H1 (cell line): ENCODE measurements at regions not wholly inside any gene's neighbourhood (a gene's known extent, or its start where the extent isn't known, plus 50 kb on each side); places are given as distances from the start of the nearest gene placed in this dataset.

Experiments used
- CTCF ChIA-PET: fragments of 300-600 bp; sonication (Branson Sonifier 250); formaldehyde crosslinking; loops from one replicate; lab custom pipeline; 2021; ENCODE audit not compliant: partially characterized antibody; lab: Charles Lee
- POLR2A ChIA-PET: fragments of 300-600 bp; sonication (Branson Sonifier 250); formaldehyde crosslinking; loops from one replicate; lab custom pipeline; 2021; ENCODE audit warnings: inconsistent platforms; ENCODE audit not compliant: partially characterized antibody; lab: Charles Lee
- DNase-seq, 2 experiments: peaks; one replicate each; pipeline versions ENCODE4 v3.0.0 to v3.0.0-alpha.2; 2010 to 2022; ENCODE audit warnings: low spot score in 2 of 2, low read depth in 1 of 2, mixed read lengths in 1 of 2
- FAIRE-seq: peaks from 2 replicates; lab custom pipeline; 2011; peaks lifted over from hg19 to GRCh38; lab: Jason Lieb, UNC
- H2AFZ ChIP-seq: 2 replicates; pipeline ENCODE4 v1.8.1; 2012; ENCODE audit warnings: low read length, inconsistent platforms
- H2AK5ac ChIP-seq: 2 replicates; pipeline ENCODE4 v1.6.1; 2013; ENCODE audit warnings: low read depth, low read length
- H2BK120ac ChIP-seq: replicated peaks from 2 replicates; pipeline ENCODE3; 2013; ENCODE audit warnings: low read depth, low read length, inconsistent platforms
- H2BK12ac ChIP-seq: 2 replicates; pipeline ENCODE4 v1.6.1; 2013; ENCODE audit warnings: low read depth, low read length
- H2BK15ac ChIP-seq: 2 replicates; pipeline ENCODE4 v1.6.1; 2013; ENCODE audit warnings: low read length
- H2BK20ac ChIP-seq: 2 replicates; pipeline ENCODE4 v1.6.1; 2013; ENCODE audit warnings: low read length
- H2BK5ac ChIP-seq: 2 replicates; pipeline ENCODE4 v1.6.1; 2013; ENCODE audit warnings: low read depth, low read length
- H3K14ac ChIP-seq: 2 replicates; pipeline ENCODE4 v1.6.1; 2013; ENCODE audit warnings: inconsistent platforms; ENCODE audit not compliant: insufficient read length
- H3K18ac ChIP-seq: 2 replicates; pipeline ENCODE4 v1.6.1; 2013; ENCODE audit warnings: low read length; ENCODE audit errors: extremely low read depth
- H3K23ac ChIP-seq: 2 replicates; pipeline ENCODE4 v1.6.1; 2013; ENCODE audit warnings: inconsistent platforms; ENCODE audit not compliant: insufficient read length
- H3K23me2 ChIP-seq: 2 replicates; pipeline ENCODE4 v1.6.1; 2013; ENCODE audit warnings: low read depth, low read length
- H3K27ac ChIP-seq: 2 replicates; pipeline ENCODE4 v1.6.1; 2011; ENCODE audit warnings: low read depth, low read length, inconsistent platforms
- H3K27me3 ChIP-seq, 4 experiments: replicated peaks in 1 of 4; 1 replicate in 1 of 4; 2 replicates in 3 of 4; pipeline versions ENCODE4 v1.6.1 to v1.8.1; 2011 to 2013; ENCODE audit warnings: low read length in 3 of 4, mild to moderate bottlenecking in 3 of 4, inconsistent platforms in 2 of 4, mixed read lengths in 2 of 4, moderate library complexity in 1 of 4; ENCODE audit not compliant: control insufficient read depth in 3 of 4, insufficient read depth in 3 of 4; ENCODE audit errors: extremely low read depth in 1 of 4
- H3K36me3 ChIP-seq, 4 experiments: 2 replicates each; pipeline versions ENCODE4 v1.6.1 to v1.8.1; 2011 to 2013; ENCODE audit warnings: mild to moderate bottlenecking in 4 of 4, low read length in 3 of 4, moderate library complexity in 2 of 4, control low read depth in 1 of 4, inconsistent platforms in 1 of 4; ENCODE audit not compliant: insufficient read depth in 4 of 4, control insufficient read depth in 2 of 4
- H3K4ac ChIP-seq: replicated peaks from 2 replicates; pipeline ENCODE3; 2013; ENCODE audit warnings: low read length, low read depth, mixed read lengths, inconsistent platforms; ENCODE audit not compliant: insufficient read length
- H3K4me1 ChIP-seq, 4 experiments: replicated peaks in 1 of 4; 1 replicate in 1 of 4; 2 replicates in 3 of 4; pipeline versions ENCODE4 v1.6.1 to v1.8.1; 2011 to 2013; ENCODE audit warnings: low read length in 3 of 4, inconsistent platforms in 2 of 4, mixed read lengths in 1 of 4; ENCODE audit not compliant: insufficient read depth in 4 of 4, control insufficient read depth in 3 of 4
- H3K4me2 ChIP-seq, 2 experiments: 2 replicates each; pipeline versions ENCODE4 v1.6.1 to v1.8.1; 2011 to 2013; ENCODE audit warnings: low read depth in 2 of 2, low read length in 2 of 2, control low read depth in 1 of 2, inconsistent platforms in 1 of 2, mild to moderate bottlenecking in 1 of 2; ENCODE audit not compliant: insufficient read depth in 1 of 2
- H3K4me3 ChIP-seq, 4 experiments: fragments of 200-600, 300-600 bp in 1 of 4; sonication (generic), shearing (Covaris generic), sonication (Bioruptor Twin) in 1 of 4; 2 replicates each; pipeline versions ENCODE4 v1.5.1 to v1.8.1; 2011 to 2016; ENCODE audit warnings: low read length in 4 of 4, low read depth in 3 of 4, control low read depth in 2 of 4, inconsistent platforms in 2 of 4, mild to moderate bottlenecking in 2 of 4, mixed read lengths in 1 of 4, moderate library complexity in 1 of 4; ENCODE audit not compliant: insufficient read depth in 2 of 4; ENCODE audit errors: extremely low read depth in 1 of 4
- H3K56ac ChIP-seq: replicated peaks from 2 replicates; pipeline ENCODE3; 2013; ENCODE audit warnings: low read depth, mild to moderate bottlenecking, mixed read lengths, low read length, inconsistent platforms; ENCODE audit not compliant: insufficient read length
- H3K79me1 ChIP-seq: 2 replicates; pipeline ENCODE4 v1.6.1; 2013; ENCODE audit warnings: low read depth, low read length, control low read depth
- H3K79me2 ChIP-seq, 2 experiments: 2 replicates each; pipeline versions ENCODE4 v1.6.1 to v1.8.1; 2012 to 2013; ENCODE audit warnings: low read length in 2 of 2, mild to moderate bottlenecking in 2 of 2, inconsistent platforms in 1 of 2; ENCODE audit not compliant: insufficient read depth in 2 of 2, control insufficient read depth in 1 of 2
- H3K9ac ChIP-seq, 4 experiments: replicated peaks in 1 of 4; 1 replicate in 1 of 4; 2 replicates in 3 of 4; pipeline versions ENCODE4 v1.6.1 to v1.8.1; 2011 to 2013; ENCODE audit warnings: low read depth in 3 of 4, low read length in 3 of 4, control low read depth in 2 of 4, mild to moderate bottlenecking in 2 of 4, moderate library complexity in 2 of 4, inconsistent platforms in 1 of 4; ENCODE audit errors: extremely low read depth in 1 of 4
- H3K9me3 ChIP-seq, 2 experiments: 2 replicates each; pipeline versions ENCODE4 v1.6.1 to v1.8.1; 2012 to 2013; ENCODE audit warnings: mild to moderate bottlenecking in 2 of 2, moderate library complexity in 2 of 2, control low read depth in 1 of 2, inconsistent platforms in 1 of 2, low read depth in 1 of 2, low read length in 1 of 2, mixed read lengths in 1 of 2; ENCODE audit not compliant: insufficient read depth in 2 of 2
- H4K20me1 ChIP-seq, 2 experiments: replicated peaks in 1 of 2; 2 replicates each; pipeline versions ENCODE3 to v1.8.1; 2011 to 2013; ENCODE audit warnings: inconsistent platforms in 2 of 2, low read length in 2 of 2, mild to moderate bottlenecking in 1 of 2; ENCODE audit not compliant: insufficient read depth in 2 of 2, control insufficient read depth in 1 of 2
- H4K5ac ChIP-seq: 2 replicates; pipeline ENCODE4 v1.6.1; 2013; ENCODE audit warnings: low read length, low read depth, mixed read lengths, inconsistent platforms; ENCODE audit not compliant: insufficient read length
- H4K8ac ChIP-seq: 2 replicates; pipeline ENCODE4 v1.8.0; 2013; ENCODE audit warnings: mild to moderate bottlenecking, moderate library complexity, low read length, inconsistent platforms; ENCODE audit not compliant: insufficient read depth; ENCODE audit errors: extremely low read depth
- H4K91ac ChIP-seq: replicated peaks from 2 replicates; pipeline ENCODE3; 2013; ENCODE audit warnings: low read length, mixed read lengths, inconsistent platforms; ENCODE audit not compliant: insufficient read length
- BCL11A ChIP-seq, 2 experiments: IDR thresholded peaks; one replicate each; pipeline ENCODE4 v1.6.1; 2011; ENCODE audit warnings: low read depth in 2 of 2, low read length in 2 of 2, mild to moderate bottlenecking in 2 of 2
- CEBPB ChIP-seq: IDR thresholded peaks from 2 replicates; pipeline ENCODE4 v1.6.1; 2012; ENCODE audit warnings: low read depth, low read length
- CTCF ChIP-seq, 3 experiments: IDR thresholded peaks; 1 replicate in 2 of 3; 2 replicates in 1 of 3; pipeline versions ENCODE4 v1.5.1 to v1.6.1; 2011; ENCODE audit warnings: low read length in 3 of 3, mild to moderate bottlenecking in 3 of 3, inconsistent platforms in 2 of 3, low read depth in 1 of 3, moderate library complexity in 1 of 3; ENCODE audit not compliant: insufficient read depth in 1 of 3; ENCODE audit errors: control extremely low read depth in 1 of 3
- RFX5 ChIP-seq: IDR thresholded peaks from 2 replicates; pipeline ENCODE4 v1.6.1; 2011; ENCODE audit warnings: low read depth, low read length, improper control_type of control experiment, borderline replicate concordance
- SRF ChIP-seq: IDR thresholded peaks from 2 replicates; pipeline ENCODE4 v1.6.1; 2011; ENCODE audit warnings: mild to moderate bottlenecking, low read depth, low read length, moderate library complexity
- WGBS, 2 experiments: shearing (Covaris generic) in 1 of 2; methylation state at CpG; one replicate each; pipeline versions ENCODE4 v1.1.6 to v1.1.7; 2013 to 2015; ENCODE audit warnings: low lambda C conversion rate in 2 of 2, mixed read lengths in 2 of 2, inconsistent platforms in 1 of 2, low coverage in 1 of 2, missing lambda C conversion rate in 1 of 2; ENCODE audit not compliant: insufficient replicate concordance in 2 of 2, insufficient coverage in 1 of 2, insufficient read length in 1 of 2; ENCODE audit errors: extremely low coverage in 1 of 2, missing lambda C conversion rate in 1 of 2; 5-methylcytosine and 5-hydroxymethylcytosine counted together
- TF ChIP-seq, protein P1 (sequence below): IDR thresholded peaks from 2 replicates; pipeline ENCODE4 v1.6.1; 2011; ENCODE audit warnings: low read depth, mild to moderate bottlenecking, low read length; ENCODE audit not compliant: insufficient read depth

DNA sequence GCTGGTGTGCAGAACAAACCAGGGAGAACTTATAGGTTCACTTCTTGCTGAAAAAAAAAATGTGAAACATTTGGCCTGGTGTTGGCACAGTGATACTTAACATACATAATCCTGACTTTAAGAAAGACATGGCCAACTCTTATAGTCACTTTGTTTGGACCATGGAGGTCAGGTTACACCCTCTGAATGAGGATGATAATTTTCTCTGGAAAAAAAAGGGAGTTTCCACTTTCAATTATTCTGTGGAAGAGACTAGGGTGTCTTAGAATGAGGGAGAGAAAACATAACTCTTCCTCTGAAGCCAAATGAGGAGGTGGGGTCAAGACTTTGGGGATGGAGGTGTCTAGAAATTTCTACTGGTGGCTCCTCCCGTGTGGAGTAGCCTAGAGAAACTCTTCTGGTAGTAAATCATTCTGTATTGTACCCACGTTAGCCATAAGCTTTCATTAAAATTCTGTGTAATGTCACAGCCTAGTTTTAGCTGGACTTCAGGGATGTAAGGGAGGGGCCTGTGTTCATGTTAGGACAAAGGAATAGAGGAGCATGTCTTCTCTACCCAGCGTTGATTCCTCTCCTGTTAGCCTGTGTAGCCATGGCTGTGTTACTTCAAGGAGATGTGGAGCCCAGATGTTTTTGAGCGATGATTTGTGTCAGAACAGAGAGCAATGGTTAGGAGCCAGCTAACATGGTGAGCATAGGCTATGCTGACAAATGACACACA lies 328.3 kb downstream of the GPAT3 start:
- no peak overlapping the region for H4K5ac ChIP-seq
- H3K14ac ChIP-seq: no peak overlapping the region
- H4K8ac ChIP-seq: no peak overlapping the region
- no peak for DNase-seq
- no peak overlapping the region for H2AFZ ChIP-seq
- no peaks in the 10 kb centered on the region for H3K4me1 ChIP-seq
- WGBS, 2 experiments: 95% methylated on average over 4 of the region's 4 CpGs; no CpG with 5 or more reads in 1 of the 2 experiments
- no peaks in the 10 kb centered on the region for H3K9me3 ChIP-seq
- no peaks in the 10 kb centered on the region for H3K27me3 ChIP-seq
- H3K23me2 ChIP-seq: no peaks in the 10 kb centered on the region
- H4K91ac ChIP-seq: no peak overlapping the region
- H3K18ac ChIP-seq: 0 out of 2 replicates have a peak overlapping the region, but pooled peaks have one; percentile 20
- no peak overlapping the region for H3K9ac ChIP-seq
- no peak overlapping the region for H2AK5ac ChIP-seq
- ChIA-PET CTCF (interaction anchor here (0.6 kb wide), 1 partner anchor 1219 kb away, joined by 3 read pairs; no protein-coding TSS in a partner anchor), POLR2A (no interaction called here)
- H3K79me2 ChIP-seq: no peaks in the 10 kb centered on the region
- no peaks in the 10 kb centered on the region for H4K20me1 ChIP-seq
- H3K4ac ChIP-seq: no peak overlapping the region
- H3K36me3 ChIP-seq: no peaks in the 10 kb centered on the region
- H3K27ac ChIP-seq: no peak overlapping the region
- no peak overlapping the region for H2BK120ac ChIP-seq
- 0 out of 2 replicates have a peak overlapping the region, but pooled peaks have one; percentile 43 for H2BK20ac ChIP-seq
- peak; percentile 52 for FAIRE-seq
- 0 out of 2 replicates have a peak overlapping the region, but pooled peaks have one; percentile 36 for H2BK15ac ChIP-seq
- H3K4me2 ChIP-seq: no peak overlapping the region
- H2BK12ac ChIP-seq: no peak overlapping the region
- no peak overlapping the region for H3K23ac ChIP-seq
- no peak overlapping the region for H3K56ac ChIP-seq
- H3K4me3 ChIP-seq: no peak overlapping the region
- H3K79me1 ChIP-seq: no peaks in the 10 kb centered on the region
- H2BK5ac ChIP-seq: no peak overlapping the region
- no peak for TF ChIP-seq CEBPB
- TF ChIP-seq BCL11A (IDR thresholded peaks at IDR 0.05; ENCODE audit: low read depth in 2 of 2, low read length in 2 of 2): no peak
- TF ChIP-seq CTCF (IDR thresholded peaks at IDR 0.05; ENCODE audit: control extremely low read depth in 1 of 3, insufficient read depth in 1 of 3, low read depth in 1 of 3, low read length in 3 of 3): no peak
- no peak for TF ChIP-seq SRF
- TF ChIP-seq RFX5: no peak
- TF ChIP-seq, protein P1, sequence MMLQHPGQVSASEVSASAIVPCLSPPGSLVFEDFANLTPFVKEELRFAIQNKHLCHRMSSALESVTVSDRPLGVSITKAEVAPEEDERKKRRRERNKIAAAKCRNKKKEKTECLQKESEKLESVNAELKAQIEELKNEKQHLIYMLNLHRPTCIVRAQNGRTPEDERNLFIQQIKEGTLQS: no peak
